ENCODE measurements at regions not wholly inside any gene's neighbourhood (a gene's known extent, or its start where the extent isn't known, plus 50 kb on each side); places are given as distances from the start of the nearest gene placed in this dataset.

DNA sequence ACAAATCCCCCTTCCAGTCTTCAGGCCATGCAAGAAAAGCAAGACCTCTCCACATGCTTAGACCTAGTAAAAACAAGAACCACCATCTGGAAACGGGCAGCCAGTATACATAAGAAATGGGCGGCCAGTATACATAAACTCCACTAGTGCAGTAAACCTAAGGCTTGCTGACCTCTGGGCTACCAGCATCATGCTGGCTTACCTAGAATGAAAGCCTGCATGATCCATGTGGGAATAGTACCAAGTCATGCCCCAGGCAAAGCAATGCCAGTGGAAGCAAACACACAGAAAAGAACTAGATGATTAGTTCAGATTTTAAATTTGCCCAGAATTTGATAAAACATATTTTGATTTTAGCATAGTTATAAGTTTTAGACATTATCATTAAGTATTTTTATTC lies 1346.4 kb downstream of the EFNA5 start:
- Histone ChIP-seq H3K27ac (ENCODE audit: low read depth, low read length) (no peak overlapping the region), H3K9me2 (ENCODE audit: insufficient read depth) (no peaks in the 10 kb centered on the region), H3K9ac (ENCODE audit: low read length) (no peak overlapping the region), H3K9me3 (ENCODE audit: control insufficient read depth in 1 of 2, insufficient read depth in 1 of 2, low read depth in 1 of 2, low read length in 2 of 2) (no peaks in the 10 kb centered on the region), H3K27me3 (ENCODE audit: insufficient read depth, low read length) (no peaks in the 10 kb centered on the region), H2AFZ (ENCODE audit: low read depth, low read length, poor library complexity, severe bottlenecking) (no peak overlapping the region), H3K36me3 (ENCODE audit: control insufficient read depth in 1 of 2, insufficient read depth in 2 of 2, low read length in 2 of 2) (no peaks in the 10 kb centered on the region), H3K4me3 (replicated peaks in 1 of 2; ENCODE audit: low read depth in 1 of 2, low read length in 2 of 2) (no peak overlapping the region), H4K20me1 (ENCODE audit: insufficient read depth) (no peaks in the 10 kb centered on the region), H3K4me1 (ENCODE audit: control insufficient read depth in 1 of 2, insufficient read depth in 2 of 2, low read length in 2 of 2) (no peaks in the 10 kb centered on the region), H3K4me2 (ENCODE audit: low read length) (no peak overlapping the region), H3K79me2 (ENCODE audit: insufficient read depth, low read length) (no peaks in the 10 kb centered on the region)
- ChIA-PET RAD21 (ENCODE audit: low non-redundant PET in 1 of 2, low total read pairs in 2 of 2, uncharacterized antibody in 2 of 2, unreplicated experiment in 2 of 2) (no interaction called here), CTCF (no interaction called here), POLR2A (no interaction called here)
- no TSS peak for BruUV-seq (replicated peaks)
- intact Hi-C loops (cut with micrococcal nuclease), result no loop called here
- no peak for ATAC-seq
- no peak for TF ChIP-seq JUND (IDR thresholded peaks at IDR 0.05)
- TF ChIP-seq CBX3 (IDR thresholded peaks at IDR 0.05; ENCODE audit: low read depth), result no peak
- TF ChIP-seq, protein P1, sequence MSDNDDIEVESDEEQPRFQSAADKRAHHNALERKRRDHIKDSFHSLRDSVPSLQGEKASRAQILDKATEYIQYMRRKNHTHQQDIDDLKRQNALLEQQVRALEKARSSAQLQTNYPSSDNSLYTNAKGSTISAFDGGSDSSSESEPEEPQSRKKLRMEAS (IDR thresholded peaks at IDR 0.05), result no peak
- TF ChIP-seq FOSL1 (IDR thresholded peaks at IDR 0.05; ENCODE audit: low read depth), result no peak
- TF ChIP-seq ELF1 (IDR thresholded peaks at IDR 0.05; ENCODE audit: borderline replicate concordance, low read depth), result no peak
- no peak for TF ChIP-seq EZH2phosphoT487 (IDR thresholded peaks at IDR 0.05; ENCODE audit: borderline replicate concordance)
- TF ChIP-seq, protein P2, sequence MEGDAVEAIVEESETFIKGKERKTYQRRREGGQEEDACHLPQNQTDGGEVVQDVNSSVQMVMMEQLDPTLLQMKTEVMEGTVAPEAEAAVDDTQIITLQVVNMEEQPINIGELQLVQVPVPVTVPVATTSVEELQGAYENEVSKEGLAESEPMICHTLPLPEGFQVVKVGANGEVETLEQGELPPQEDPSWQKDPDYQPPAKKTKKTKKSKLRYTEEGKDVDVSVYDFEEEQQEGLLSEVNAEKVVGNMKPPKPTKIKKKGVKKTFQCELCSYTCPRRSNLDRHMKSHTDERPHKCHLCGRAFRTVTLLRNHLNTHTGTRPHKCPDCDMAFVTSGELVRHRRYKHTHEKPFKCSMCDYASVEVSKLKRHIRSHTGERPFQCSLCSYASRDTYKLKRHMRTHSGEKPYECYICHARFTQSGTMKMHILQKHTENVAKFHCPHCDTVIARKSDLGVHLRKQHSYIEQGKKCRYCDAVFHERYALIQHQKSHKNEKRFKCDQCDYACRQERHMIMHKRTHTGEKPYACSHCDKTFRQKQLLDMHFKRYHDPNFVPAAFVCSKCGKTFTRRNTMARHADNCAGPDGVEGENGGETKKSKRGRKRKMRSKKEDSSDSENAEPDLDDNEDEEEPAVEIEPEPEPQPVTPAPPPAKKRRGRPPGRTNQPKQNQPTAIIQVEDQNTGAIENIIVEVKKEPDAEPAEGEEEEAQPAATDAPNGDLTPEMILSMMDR (IDR thresholded peaks at IDR 0.05 in 2 of 3, conservative IDR thresholded peaks at IDR 0.05 in 1 of 3; ENCODE audit: borderline replicate concordance in 1 of 3, insufficient read depth in 1 of 3, low read depth in 2 of 3, low read length in 2 of 3), result no peak
- no peak for TF ChIP-seq POLR2AphosphoS5 (IDR thresholded peaks at IDR 0.05; ENCODE audit: low read depth, low read length)
- TF ChIP-seq, protein P3, sequence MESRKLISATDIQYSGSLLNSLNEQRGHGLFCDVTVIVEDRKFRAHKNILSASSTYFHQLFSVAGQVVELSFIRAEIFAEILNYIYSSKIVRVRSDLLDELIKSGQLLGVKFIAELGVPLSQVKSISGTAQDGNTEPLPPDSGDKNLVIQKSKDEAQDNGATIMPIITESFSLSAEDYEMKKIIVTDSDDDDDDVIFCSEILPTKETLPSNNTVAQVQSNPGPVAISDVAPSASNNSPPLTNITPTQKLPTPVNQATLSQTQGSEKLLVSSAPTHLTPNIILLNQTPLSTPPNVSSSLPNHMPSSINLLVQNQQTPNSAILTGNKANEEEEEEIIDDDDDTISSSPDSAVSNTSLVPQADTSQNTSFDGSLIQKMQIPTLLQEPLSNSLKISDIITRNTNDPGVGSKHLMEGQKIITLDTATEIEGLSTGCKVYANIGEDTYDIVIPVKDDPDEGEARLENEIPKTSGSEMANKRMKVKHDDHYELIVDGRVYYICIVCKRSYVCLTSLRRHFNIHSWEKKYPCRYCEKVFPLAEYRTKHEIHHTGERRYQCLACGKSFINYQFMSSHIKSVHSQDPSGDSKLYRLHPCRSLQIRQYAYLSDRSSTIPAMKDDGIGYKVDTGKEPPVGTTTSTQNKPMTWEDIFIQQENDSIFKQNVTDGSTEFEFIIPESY (IDR thresholded peaks at IDR 0.05; ENCODE audit: extremely low read depth, insufficient replicate concordance, low read length), result no peak
- TF ChIP-seq POLR2A (IDR thresholded peaks at IDR 0.05; ENCODE audit: borderline replicate concordance, extremely low read depth, insufficient read depth, insufficient read length), result no peak
- TF ChIP-seq, protein P4, sequence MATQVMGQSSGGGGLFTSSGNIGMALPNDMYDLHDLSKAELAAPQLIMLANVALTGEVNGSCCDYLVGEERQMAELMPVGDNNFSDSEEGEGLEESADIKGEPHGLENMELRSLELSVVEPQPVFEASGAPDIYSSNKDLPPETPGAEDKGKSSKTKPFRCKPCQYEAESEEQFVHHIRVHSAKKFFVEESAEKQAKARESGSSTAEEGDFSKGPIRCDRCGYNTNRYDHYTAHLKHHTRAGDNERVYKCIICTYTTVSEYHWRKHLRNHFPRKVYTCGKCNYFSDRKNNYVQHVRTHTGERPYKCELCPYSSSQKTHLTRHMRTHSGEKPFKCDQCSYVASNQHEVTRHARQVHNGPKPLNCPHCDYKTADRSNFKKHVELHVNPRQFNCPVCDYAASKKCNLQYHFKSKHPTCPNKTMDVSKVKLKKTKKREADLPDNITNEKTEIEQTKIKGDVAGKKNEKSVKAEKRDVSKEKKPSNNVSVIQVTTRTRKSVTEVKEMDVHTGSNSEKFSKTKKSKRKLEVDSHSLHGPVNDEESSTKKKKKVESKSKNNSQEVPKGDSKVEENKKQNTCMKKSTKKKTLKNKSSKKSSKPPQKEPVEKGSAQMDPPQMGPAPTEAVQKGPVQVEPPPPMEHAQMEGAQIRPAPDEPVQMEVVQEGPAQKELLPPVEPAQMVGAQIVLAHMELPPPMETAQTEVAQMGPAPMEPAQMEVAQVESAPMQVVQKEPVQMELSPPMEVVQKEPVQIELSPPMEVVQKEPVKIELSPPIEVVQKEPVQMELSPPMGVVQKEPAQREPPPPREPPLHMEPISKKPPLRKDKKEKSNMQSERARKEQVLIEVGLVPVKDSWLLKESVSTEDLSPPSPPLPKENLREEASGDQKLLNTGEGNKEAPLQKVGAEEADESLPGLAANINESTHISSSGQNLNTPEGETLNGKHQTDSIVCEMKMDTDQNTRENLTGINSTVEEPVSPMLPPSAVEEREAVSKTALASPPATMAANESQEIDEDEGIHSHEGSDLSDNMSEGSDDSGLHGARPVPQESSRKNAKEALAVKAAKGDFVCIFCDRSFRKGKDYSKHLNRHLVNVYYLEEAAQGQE (IDR thresholded peaks at IDR 0.05; ENCODE audit: low read depth), result no peak
- no peak for TF ChIP-seq YY1 (IDR thresholded peaks at IDR 0.05; ENCODE audit: extremely low read depth, insufficient replicate concordance, low read depth, low read length)
- TF ChIP-seq CEBPB (IDR thresholded peaks at IDR 0.05; ENCODE audit: low read depth), result no peak
- TF ChIP-seq SIN3A (IDR thresholded peaks at IDR 0.05; ENCODE audit: low read depth), result no peak
- TF ChIP-seq EZH2 (IDR thresholded peaks at IDR 0.05), result no peak
- TF ChIP-seq SRF (IDR thresholded peaks at IDR 0.05; ENCODE audit: low read depth), result no peak
- no peak for TF ChIP-seq ZFX (IDR thresholded peaks at IDR 0.05)
- no peak for DNase-seq (ENCODE audit: low read depth, low spot score)

All from HCT116 (cell line).